ENCODE measurements at regions not wholly inside any gene's neighbourhood (a gene's known extent, or its start where the extent isn't known, plus 50 kb on each side); places are given as distances from the start of the nearest gene placed in this dataset.
"Not testable (repeated sequence)": the region's sequence is repeated elsewhere in the genome, so short reads cannot be mapped to it uniquely, and the experiment has no call there.

DNA sequence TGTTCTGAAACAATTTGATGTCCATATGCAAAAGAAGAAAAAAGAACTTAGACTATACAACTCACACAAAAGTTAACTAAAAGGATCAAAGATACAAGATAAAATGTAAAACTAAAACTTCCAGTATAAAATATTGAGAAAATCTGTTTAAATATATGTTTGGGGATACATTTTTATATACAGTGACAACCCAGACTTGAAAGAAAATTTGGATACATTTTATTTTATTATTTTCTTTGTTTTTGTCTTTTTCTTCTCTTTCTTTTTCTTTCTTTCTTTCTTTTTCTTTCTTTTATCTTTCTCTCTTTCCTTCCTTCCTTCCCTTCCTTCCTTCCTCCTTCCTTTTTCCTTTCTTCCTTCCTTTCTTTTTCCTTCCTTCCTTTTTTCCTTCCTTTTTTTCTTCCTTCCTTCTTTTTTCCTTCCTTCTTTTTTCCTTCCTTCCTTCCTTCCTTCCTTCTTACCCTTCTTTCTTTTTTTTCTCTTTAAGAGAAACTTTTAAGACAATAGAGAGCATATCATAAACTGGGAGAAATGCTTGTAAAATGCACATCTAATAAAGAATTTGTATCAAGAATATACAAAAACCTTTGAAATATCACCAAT, 954.5 kb upstream of the LRFN5 start:
- no peak for FAIRE-seq

DNA sequence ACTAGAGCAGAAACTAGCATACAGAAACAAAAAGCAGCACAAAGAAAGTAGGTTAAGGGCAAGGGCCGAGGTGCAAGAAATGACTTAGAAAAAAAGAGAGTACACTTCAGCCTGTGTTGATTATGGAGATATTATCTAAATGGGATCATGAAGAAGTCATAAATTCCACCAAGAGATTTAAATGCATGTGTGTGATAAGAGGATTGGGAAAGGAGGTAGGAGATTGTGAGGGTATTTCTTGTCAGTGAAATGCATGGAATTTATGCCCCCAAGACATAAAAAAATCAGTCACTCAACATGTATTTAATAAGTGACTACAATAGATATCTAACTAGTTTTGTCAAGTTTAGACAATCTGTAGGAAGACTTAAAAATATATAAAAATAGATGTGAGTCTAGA, 976.2 kb upstream of the LRFN5 start:
- FAIRE-seq (no peak), DNase-seq (ENCODE audit: extremely low spot score, insufficient read length, low read depth) (no peak)

More for the DNA sequence above, 954.5 kb upstream of the LRFN5 start:
- no peak for DNase-seq (ENCODE audit: extremely low spot score, insufficient read length, low read depth)

DNA sequence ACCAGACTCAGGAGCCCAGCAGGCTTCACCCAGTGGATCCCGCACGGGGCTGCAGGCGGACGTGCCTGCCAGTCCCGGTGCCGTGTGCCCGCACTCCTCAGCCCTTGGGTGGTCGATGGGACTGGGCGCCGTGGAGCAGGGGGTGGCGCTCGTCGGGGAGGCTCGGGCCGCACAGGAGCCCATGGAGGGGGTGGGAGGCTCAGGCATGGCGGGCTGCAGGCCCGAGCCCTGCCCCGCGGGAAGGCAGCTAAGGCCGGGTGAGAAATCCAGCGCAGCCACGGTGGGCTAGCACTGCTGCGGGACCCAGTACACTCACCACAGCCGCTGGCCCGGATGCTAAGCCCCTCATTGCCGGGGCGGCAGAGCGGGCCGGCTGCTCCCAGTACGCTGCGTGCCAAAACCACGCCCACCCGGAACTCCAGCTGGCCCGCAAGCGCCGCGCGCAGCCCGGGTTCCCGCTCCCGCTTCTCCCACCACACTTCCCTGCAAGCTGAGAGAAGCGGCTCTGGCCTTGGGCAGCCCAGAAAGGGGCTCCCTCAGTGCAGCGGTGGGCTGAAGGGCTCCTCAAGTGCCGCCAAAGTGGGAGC, 977.0 kb upstream of the LRFN5 start:
- FAIRE-seq; DNase-seq (ENCODE audit: extremely low spot score, insufficient read length, low read depth): not testable (repeated sequence)

DNA sequence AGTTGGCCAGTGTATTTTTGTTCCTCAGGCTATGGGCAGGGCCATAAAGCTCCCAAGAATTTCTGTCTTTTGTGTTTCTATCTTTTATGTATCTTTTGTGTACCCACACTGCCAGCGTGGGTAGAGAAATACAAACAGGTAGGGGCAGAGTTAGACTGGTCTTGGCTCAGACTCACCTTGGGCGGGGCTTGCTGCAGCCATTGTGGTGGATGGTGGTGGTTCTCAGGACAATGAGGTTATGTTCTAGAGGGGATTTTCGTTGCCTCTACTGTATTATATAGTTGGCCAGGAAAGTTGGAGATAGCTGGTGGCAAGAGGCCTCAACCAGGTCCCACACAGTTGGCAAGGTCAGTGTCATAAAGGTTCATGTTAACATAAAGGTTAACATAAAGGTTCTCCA, 977.5 kb upstream of the LRFN5 start:
- DNase-seq (ENCODE audit: extremely low spot score, insufficient read length, low read depth) = no peak
- no peak for FAIRE-seq

DNA sequence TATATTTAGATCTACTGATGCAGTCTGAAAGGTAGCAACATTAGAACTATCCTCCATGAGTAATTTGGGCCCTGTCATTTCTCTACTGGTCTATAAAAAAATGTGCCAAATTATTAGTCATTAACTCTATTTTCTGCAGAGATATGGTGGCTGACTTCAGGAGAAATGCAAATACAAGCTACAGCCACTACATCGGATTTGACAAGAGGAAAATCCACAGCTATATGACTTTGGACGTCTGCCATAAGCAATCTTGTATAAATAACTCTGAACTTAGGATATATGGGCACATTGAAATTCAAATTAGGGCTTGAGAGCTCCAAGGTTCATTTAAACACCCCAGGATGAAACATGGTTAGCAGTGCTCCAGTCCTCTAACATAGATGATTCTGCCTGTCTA, 983.0 kb upstream of the LRFN5 start:
- FAIRE-seq (no peak), DNase-seq (ENCODE audit: extremely low spot score, insufficient read length, low read depth) (no peak)

DNA sequence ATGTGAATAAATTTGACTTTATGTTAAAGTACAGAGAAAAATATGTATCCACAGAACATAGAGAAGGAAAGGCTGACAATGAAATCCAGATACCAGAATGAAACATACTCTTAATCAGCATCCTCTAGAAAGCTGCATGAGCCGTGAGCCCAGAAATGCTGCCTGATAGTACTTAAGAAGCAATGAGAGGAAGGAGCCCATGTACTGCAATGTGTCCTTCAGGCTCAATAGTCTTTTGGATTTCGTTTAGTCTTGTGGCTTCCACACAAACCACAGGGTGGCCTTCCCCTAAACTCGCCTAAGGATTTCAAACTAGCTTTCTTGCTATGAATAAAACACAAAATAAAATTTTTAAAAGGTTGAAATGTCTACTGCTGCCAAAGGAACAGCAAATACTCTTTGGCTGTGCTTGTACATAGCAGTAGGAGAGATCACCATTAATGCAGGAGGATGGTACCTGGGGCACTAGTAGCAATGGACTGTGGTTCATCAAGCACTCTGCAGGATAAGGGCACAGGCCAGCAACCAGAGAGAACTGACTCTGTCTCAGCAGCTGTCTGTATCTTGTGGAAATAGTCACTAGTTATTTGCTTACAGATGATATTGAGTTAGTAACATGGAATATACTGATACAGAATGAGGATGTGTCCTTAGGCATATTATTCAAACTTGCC, 988.3 kb upstream of the LRFN5 start:
- DNase-seq (ENCODE audit: extremely low spot score, insufficient read length, low read depth) = no peak
- FAIRE-seq = no peak

DNA sequence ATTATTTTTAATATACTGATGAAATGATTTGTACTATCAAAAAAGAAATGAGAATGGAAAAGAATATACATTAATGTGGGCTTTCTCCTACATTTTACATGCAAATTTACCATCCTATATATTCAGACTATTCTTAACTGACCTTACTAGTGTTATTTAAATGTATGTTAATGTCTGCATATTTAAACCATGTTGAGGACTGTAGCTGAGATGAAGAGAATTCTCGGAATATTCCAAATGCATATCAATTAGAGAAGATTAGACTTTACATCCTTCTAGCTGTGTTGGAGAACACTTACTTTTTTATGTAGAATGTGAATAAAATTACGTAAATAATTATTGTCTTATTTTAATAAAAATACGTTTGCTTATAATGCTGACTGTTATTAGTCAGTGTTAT, 990.1 kb upstream of the LRFN5 start:
- FAIRE-seq (no peak), DNase-seq (ENCODE audit: extremely low spot score, insufficient read length, low read depth) (no peak)

DNA sequence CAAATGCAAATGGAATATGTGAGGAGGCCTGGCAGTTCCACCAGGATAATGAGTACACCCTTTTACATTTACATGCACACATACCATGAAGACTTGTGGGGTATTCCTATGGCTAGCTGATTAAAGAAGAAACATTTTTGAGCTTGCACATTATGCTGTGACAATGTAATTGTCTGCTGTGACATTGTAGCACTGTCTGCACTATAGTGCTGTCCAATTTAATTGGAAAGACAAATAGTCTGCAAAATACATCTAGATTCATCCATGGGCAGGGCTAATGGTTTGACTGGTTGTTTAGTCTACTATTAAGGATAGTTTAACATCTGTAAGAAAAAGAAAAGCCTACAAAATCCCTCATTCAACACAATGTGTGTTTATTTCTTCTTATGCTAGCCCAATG, 1005.6 kb upstream of the LRFN5 start:
- DNase-seq (ENCODE audit: extremely low spot score, insufficient read length, low read depth) (no peak), FAIRE-seq (no peak)

DNA sequence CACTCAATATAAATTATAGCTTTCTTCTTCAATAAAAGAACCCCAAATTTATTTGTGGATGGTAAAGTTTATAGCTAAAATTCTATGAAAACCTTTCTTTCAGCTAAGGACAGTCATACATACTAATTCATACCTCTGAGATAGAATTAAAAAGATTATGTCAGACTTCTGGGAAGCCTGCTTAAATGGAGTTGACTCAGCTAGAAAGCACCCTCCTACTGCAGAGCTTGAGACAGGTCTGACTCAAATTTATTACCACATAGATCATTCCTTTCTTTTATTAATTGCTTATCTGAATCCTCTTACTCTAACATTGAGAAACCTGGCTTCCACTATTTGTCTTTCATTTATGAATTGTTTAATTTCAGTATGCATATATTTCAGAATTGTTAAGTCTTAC, 1007.0 kb upstream of the LRFN5 start:
- no peak for FAIRE-seq
- DNase-seq (ENCODE audit: extremely low spot score, insufficient read length, low read depth) = no peak

DNA sequence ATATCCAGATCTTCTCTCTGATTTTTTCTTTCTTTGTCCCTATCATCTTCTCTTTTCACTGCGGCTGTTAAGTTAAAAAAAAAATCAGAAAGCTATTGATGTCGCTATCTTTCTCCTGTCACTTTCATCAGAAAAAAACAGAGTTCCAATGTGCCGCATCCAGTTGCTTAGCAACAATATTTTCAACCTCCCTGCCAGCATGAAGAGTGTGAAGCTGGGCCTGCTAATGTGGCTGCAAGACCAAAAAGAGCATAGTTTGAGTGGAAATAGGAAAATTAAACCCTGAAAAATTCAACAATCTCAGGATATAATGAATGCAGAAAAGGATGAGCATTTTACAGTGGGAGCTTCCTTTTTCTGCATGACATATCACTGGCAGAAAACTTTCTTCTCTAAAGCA, 1025.4 kb upstream of the LRFN5 start:
- FAIRE-seq (no peak), DNase-seq (ENCODE audit: extremely low spot score, insufficient read length, low read depth) (no peak)

DNA sequence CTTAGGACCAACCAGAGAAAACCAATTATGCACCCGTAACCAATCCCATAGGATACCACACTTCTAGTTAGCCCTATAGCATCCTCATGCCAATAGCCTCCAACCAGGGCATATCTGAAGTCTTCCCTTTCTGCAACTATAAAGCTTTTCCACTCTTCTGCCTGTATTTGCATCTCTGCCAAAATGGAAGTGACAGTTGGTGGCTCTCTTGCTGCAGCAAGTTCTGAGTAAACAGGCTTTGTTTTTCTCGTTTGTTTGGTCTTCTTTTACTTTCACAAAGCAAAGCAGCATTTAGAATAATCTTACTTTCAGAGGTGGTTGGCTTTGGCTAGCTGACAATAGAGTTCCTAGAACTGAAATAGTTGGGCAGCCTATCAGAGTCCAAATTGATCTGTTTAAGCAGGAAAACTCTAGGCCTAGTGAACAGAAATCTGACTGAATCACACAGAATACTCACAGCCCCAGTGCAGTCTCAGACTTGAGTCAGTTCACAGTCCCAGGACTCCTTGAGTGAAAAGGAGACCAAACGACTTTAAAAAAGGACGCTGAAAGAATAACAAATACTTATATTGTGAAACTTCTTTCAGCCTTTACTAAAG, 1029.7 kb upstream of the LRFN5 start:
- FAIRE-seq = no peak
- no peak for DNase-seq (ENCODE audit: extremely low spot score, insufficient read length, low read depth)

DNA sequence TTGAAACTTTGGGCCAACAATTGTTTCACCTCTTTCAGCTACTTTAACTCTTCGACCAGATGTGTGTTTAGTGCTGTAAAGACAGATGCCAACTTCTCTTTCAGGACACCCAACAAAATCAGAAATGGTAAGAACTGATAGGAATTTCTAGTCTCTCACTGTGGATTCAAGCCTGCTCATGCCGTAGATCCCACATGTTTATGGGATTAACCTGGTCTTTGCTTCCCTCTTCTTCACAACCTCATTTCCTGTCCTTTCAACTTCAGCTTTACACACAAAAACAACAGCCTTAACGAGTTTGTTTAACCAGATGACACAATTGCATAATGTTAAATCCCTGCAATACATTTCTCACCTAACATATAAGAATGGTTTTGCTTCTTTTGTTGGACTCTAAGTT, 1031.9 kb upstream of the LRFN5 start:
- DNase-seq (ENCODE audit: extremely low spot score, insufficient read length, low read depth) (no peak), FAIRE-seq (no peak)

DNA sequence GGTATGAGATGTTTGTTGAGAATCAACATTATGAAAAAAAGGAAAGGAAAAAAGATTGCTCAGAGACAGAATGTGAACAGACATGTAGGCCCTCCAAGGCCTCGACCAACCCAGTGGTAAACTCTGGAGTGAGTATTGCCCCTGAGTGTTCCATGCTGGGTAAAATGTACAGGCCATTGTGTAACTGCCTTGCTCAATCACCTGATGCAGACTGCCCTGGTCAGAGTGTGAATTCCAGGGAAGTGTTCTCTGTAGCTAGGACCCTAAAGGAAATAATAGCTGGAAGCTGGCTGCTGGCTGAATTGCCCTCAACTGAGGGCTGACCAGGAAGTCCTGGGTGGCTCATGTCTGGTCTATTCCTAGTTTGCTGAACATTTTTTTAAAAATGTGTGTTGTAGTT, 1081.4 kb upstream of the LRFN5 start:
- FAIRE-seq (no peak), DNase-seq (ENCODE audit: extremely low spot score, insufficient read length, low read depth) (no peak)

DNA sequence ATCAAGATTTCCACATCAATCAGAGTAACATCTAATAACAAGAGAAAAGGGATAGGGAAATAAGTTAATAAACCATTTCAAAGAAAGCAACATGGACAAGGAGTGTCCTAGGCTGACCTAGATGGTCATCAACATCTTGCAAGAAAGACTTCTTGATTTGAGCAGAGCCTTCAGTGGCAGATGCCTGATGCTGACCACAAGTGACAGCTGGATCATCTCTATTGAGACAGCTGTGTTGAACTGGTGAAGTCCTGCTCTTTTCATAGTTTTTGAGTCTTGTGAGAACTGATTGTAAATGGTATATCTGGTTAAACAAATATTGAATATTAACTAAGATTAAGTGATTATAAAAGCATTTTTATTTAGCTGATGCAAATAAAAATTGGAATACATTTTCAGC, 1083.6 kb upstream of the LRFN5 start:
- FAIRE-seq = no peak

DNA sequence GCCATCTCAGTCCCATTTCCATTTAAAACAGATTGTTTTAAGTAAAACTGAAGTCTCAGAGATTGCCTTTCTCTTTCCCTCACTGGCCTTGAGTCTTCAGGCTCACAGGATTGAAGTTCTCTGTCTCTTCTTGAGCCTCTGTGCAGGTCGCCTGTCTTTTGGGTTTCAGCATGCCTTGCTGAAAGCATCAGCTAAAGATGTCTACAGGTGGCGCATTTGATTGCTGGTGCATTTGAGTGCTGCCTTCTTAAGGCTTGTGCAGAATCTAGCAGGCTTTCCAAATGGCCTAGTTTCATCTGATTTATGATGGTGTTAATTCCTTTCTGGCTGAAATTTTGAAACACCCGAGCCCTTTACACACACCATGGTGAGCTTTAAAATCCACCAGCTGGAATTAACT, 1062.2 kb upstream of the FBXO33 start:
- no peak for DNase-seq (ENCODE audit: extremely low spot score, insufficient read length, low read depth)

More for the DNA sequence above, 1083.6 kb upstream of the LRFN5 start:
- DNase-seq (ENCODE audit: extremely low spot score, insufficient read length, low read depth) = no peak

DNA sequence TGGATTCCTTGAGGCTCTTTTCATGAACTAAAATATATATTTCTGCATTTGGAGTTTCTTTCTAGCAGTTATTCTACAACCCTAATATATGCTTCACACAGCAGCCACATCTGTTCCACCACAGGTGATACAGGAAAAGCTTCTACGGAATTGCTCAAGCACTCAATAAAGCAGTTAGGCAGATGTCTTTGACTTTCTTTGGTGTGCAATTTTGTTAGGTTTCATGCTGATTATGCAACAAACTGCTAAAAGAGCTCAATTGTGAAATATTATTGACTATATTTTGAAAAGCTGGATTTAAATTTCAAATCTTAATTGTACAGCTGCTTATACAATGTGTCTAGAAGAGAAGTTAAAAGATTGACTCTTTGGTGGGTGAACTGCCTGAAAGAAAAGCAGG, 1055.6 kb upstream of the FBXO33 start:
- FAIRE-seq = no peak
- no peak for DNase-seq (ENCODE audit: extremely low spot score, insufficient read length, low read depth)

More for the DNA sequence above, 1062.2 kb upstream of the FBXO33 start:
- FAIRE-seq = no peak

DNA sequence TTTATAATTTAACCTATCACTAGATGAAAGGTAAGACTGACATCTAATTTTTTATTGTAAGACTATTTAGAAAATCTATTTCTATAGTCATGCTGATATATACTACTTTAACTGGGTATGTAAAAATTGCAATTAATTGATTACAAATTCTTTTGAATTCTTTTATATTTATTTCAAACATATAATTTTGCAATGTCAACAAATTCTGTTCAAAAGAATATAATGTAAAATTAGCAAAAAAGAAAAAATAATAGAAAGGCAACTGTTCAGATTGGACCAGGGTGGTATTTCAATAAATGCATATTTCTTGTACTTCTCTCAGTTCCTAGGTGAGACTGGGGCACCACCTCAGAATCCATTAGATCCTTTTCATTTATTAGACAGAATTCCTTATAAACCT, 1053.5 kb upstream of the FBXO33 start:
- DNase-seq (ENCODE audit: extremely low spot score, insufficient read length, low read depth) = no peak
- FAIRE-seq = no peak

DNA sequence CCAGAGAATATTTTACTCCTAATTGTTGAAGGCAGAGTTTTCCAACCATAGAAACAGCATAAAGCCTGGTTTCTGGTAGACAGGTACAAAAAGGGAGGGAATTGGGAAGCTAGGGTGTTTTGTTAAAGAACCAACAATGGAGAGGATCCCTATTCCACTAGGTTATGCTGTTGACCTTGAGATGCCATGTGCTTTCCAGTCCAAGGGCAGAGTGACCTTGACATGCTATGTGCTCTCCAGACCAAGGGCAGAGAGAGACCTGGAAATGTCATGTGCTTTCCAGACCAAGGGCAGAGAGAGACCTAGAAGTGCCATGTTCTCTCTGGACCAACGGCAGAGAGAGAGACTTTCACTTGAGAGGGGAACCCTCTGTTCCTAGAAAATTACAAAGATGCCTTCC, 1043.8 kb upstream of the FBXO33 start:
- no peak for FAIRE-seq
- no peak for DNase-seq (ENCODE audit: extremely low spot score, insufficient read length, low read depth)

DNA sequence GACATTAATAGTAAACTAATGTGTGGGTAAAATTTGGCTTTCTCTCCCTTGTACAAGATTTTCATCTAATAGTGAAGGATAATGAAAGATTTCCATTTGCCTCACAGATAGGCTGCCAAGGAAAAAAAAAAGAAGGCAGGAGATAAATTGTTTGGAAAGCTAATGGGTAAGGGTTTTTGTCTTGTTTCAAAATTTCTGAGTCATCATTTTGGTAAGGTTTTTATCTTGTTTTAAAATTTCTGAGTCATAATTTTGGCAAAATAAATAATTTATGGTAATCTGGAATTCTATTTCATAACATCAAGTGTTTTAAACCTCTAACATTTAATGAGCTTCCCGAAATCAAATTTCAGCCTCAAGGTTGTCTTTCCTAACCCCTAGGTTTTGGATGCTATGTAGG, 1035.7 kb upstream of the FBXO33 start:
- DNase-seq (ENCODE audit: extremely low spot score, insufficient read length, low read depth) = no peak
- FAIRE-seq = no peak

DNA sequence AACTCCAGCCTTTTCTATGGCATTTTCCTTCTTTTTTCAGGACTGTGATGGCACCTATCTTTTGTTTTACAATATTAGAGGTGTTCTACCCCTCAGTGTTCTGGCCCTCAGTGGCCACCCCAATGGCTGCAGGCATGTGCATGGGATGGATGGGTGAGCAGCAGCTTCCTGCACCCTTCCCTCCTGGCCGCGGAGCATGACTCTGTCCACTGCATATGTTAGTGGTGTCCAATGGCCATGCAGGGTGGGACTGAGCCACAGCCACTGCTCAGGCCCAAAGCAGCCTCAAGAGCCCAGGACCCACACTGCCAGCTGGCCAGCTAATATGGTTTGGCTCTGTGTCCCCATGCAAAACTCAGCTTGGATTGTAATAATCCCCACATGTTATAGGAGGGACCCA, 1032.3 kb upstream of the FBXO33 start:
- FAIRE-seq = no peak

DNA sequence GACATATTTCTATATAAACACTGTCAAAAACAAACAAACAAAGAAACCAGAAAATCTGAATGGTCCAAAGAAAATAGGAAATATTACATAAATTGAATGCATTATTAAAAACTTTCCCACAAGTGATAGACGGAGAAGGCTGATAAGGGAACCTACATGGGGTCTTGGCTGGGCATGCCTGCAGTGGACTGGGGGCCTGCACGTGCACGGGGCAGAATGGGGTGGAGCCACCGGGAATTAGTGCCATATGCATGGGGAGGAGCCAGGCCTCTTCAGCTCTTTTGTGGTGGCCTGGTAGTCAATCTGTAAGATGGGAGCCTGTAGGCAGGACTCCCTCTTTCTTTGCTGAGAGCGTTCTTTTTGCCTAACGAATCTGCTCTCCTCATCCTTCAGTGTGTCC, 1031.7 kb upstream of the FBXO33 start:
- DNase-seq (ENCODE audit: extremely low spot score, insufficient read length, low read depth) = no peak
- FAIRE-seq = no peak

More for the DNA sequence above, 1032.3 kb upstream of the FBXO33 start:
- DNase-seq (ENCODE audit: extremely low spot score, insufficient read length, low read depth) = no peak
